H1 (cell line): ENCODE measurements at regions not wholly inside any gene's neighbourhood (a gene's known extent, or its start where the extent isn't known, plus 50 kb on each side); places are given as distances from the start of the nearest gene placed in this dataset.

ENCODE experiments used
- CTCF ChIP-seq, 3 experiments: IDR thresholded peaks; 1 replicate in 2 of 3; 2 replicates in 1 of 3; pipeline versions ENCODE4 v1.5.1 to v1.6.1; 2011; ENCODE audit warnings: low read length in 3 of 3, mild to moderate bottlenecking in 3 of 3, inconsistent platforms in 2 of 3, low read depth in 1 of 3, moderate library complexity in 1 of 3; ENCODE audit not compliant: insufficient read depth in 1 of 3; ENCODE audit errors: control extremely low read depth in 1 of 3
- TF ChIP-seq, protein P1 (sequence below): IDR thresholded peaks from 2 replicates; pipeline ENCODE4 v1.6.1; 2012; ENCODE audit warnings: inconsistent platforms

- no peak for TF ChIP-seq CTCF (IDR thresholded peaks at IDR 0.05; ENCODE audit: control extremely low read depth in 1 of 3, insufficient read depth in 1 of 3, low read depth in 1 of 3, low read length in 3 of 3)
- TF ChIP-seq, protein P1, sequence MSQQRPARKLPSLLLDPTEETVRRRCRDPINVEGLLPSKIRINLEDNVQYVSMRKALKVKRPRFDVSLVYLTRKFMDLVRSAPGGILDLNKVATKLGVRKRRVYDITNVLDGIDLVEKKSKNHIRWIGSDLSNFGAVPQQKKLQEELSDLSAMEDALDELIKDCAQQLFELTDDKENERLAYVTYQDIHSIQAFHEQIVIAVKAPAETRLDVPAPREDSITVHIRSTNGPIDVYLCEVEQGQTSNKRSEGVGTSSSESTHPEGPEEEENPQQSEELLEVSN = no peak
Measured at GRCh38 chr10:42934351-42934811, 142.5 kb upstream of the RET start (continued).
